H9 (cell line): ENCODE measurements at regions not wholly inside any gene's neighbourhood (a gene's known extent, or its start where the extent isn't known, plus 50 kb on each side); places are given as distances from the start of the nearest gene placed in this dataset.

Experiments
- DNase-seq: peaks from one replicate; pipeline ENCODE4 v3.0.0-alpha.2; 2017
- H2AFZ ChIP-seq: one replicate; pipeline ENCODE4 v1.6.1; 2013; ENCODE audit warnings: mild to moderate bottlenecking, low read length, control low read depth, moderate library complexity
- H2AK5ac ChIP-seq: 2 replicates; pipeline ENCODE4 v1.6.1; 2013; ENCODE audit warnings: low read length, control low read depth, mixed read lengths; ENCODE audit not compliant: insufficient read length
- H2BK120ac ChIP-seq: one replicate; pipeline ENCODE4 v1.6.1; 2013; ENCODE audit warnings: low read depth, mild to moderate bottlenecking, low read length, control low read depth, inconsistent platforms; ENCODE audit not compliant: poor library complexity, severe bottlenecking
- H2BK12ac ChIP-seq: 2 replicates; pipeline ENCODE4 v1.6.1; 2013; ENCODE audit warnings: low read length, control low read depth, mixed read lengths, low read depth; ENCODE audit not compliant: insufficient read length
- H2BK15ac ChIP-seq: 2 replicates; pipeline ENCODE4 v1.6.1; 2013; ENCODE audit warnings: low read depth, low read length, control low read depth
- H2BK20ac ChIP-seq: one replicate; pipeline ENCODE4 v1.6.1; 2013; ENCODE audit warnings: low read depth, mild to moderate bottlenecking, low read length, control low read depth, inconsistent platforms; ENCODE audit not compliant: poor library complexity, severe bottlenecking
- H2BK5ac ChIP-seq: 2 replicates; pipeline ENCODE4 v1.6.1; 2013; ENCODE audit warnings: low read length, control low read depth, mixed read lengths; ENCODE audit not compliant: insufficient read length
- H3K14ac ChIP-seq: 2 replicates; pipeline ENCODE4 v1.6.1; 2013; ENCODE audit warnings: low read length, control low read depth; ENCODE audit not compliant: insufficient read depth
- H3K18ac ChIP-seq: 2 replicates; pipeline ENCODE4 v1.6.1; 2013; ENCODE audit warnings: low read depth, mild to moderate bottlenecking, mixed read lengths, low read length, control low read depth; ENCODE audit not compliant: insufficient read length
- H3K23ac ChIP-seq: 2 replicates; pipeline ENCODE4 v1.6.1; 2013; ENCODE audit warnings: low read length, control low read depth, mixed read lengths, low read depth; ENCODE audit not compliant: insufficient read length
- H3K23me2 ChIP-seq: 2 replicates; pipeline ENCODE4 v1.6.1; 2013; ENCODE audit warnings: low read depth, mild to moderate bottlenecking, mixed read lengths, low read length, control low read depth; ENCODE audit not compliant: insufficient read length, poor library complexity, severe bottlenecking
- H3K27ac ChIP-seq: 2 replicates; pipeline ENCODE4 v1.5.1; 2013; ENCODE audit warnings: low read length, control low read depth, mixed read lengths, low read depth; ENCODE audit not compliant: insufficient read length
- H3K27me3 ChIP-seq: 2 replicates; pipeline ENCODE4 v1.6.1; 2013; ENCODE audit warnings: low read length, control low read depth, inconsistent platforms; ENCODE audit not compliant: insufficient read depth
- H3K4ac ChIP-seq: 2 replicates; pipeline ENCODE4 v1.6.1; 2013; ENCODE audit warnings: low read depth, mild to moderate bottlenecking, control low read depth, inconsistent platforms, low read length, moderate library complexity
- H3K4me1 ChIP-seq: 2 replicates; pipeline ENCODE4 v1.6.1; 2013; ENCODE audit warnings: low read length, control low read depth, inconsistent platforms; ENCODE audit not compliant: insufficient read depth
- H3K4me2 ChIP-seq: 2 replicates; pipeline ENCODE4 v1.6.1; 2013; ENCODE audit warnings: low read length, control low read depth, mixed read lengths; ENCODE audit not compliant: insufficient read length, insufficient read depth
- H3K56ac ChIP-seq: 2 replicates; pipeline ENCODE4 v1.6.1; 2013; ENCODE audit warnings: low read depth, mild to moderate bottlenecking, mixed read lengths, low read length, control low read depth; ENCODE audit not compliant: insufficient read length
- H3K79me1 ChIP-seq: 2 replicates; pipeline ENCODE4 v1.6.1; 2013; ENCODE audit warnings: low read depth, mild to moderate bottlenecking, moderate library complexity, low read length, control low read depth, inconsistent platforms; ENCODE audit not compliant: insufficient read depth, poor library complexity, severe bottlenecking
- H3K79me2 ChIP-seq: 2 replicates; pipeline ENCODE4 v1.6.1; 2013; ENCODE audit warnings: low read length, control low read depth, inconsistent platforms; ENCODE audit not compliant: insufficient read depth
- H3K9ac ChIP-seq: 2 replicates; pipeline ENCODE4 v1.6.1; 2013; ENCODE audit warnings: low read length, control low read depth, mixed read lengths; ENCODE audit not compliant: insufficient read length; ENCODE audit errors: extremely low read depth
- H3K9me3 ChIP-seq: one replicate; pipeline ENCODE4 v1.6.1; 2013; ENCODE audit warnings: low read depth, low read length, inconsistent platforms; ENCODE audit not compliant: control insufficient read depth
- H3T11ph ChIP-seq: one replicate; pipeline ENCODE4 v1.6.1; 2013; ENCODE audit warnings: mild to moderate bottlenecking, low read length, control low read depth, inconsistent platforms
- H4K20me1 ChIP-seq: one replicate; pipeline ENCODE4 v1.6.1; 2013; ENCODE audit not compliant: control insufficient read depth, insufficient read length, insufficient read depth
- H4K5ac ChIP-seq: 2 replicates; pipeline ENCODE4 v1.6.1; 2013; ENCODE audit warnings: low read depth, mild to moderate bottlenecking, mixed read lengths, low read length, control low read depth; ENCODE audit not compliant: insufficient read length
- H4K8ac ChIP-seq: replicated peaks from 2 replicates; pipeline ENCODE4 v1.6.1; 2013; ENCODE audit warnings: low read length, control low read depth, mixed read lengths, low read depth; ENCODE audit not compliant: insufficient read length
- H4K91ac ChIP-seq: 2 replicates; pipeline ENCODE4 v1.6.1; 2013; ENCODE audit warnings: low read depth, mild to moderate bottlenecking, moderate library complexity, mixed read lengths, low read length, control low read depth; ENCODE audit not compliant: insufficient read length
- H3K27ac Mint-ChIP-seq, 3 experiments: 2 replicates in 2 of 3; 3 replicates in 1 of 3; pipeline ENCODE4 v1.8.0; 2020 to 2021; ENCODE audit warnings: mixed read lengths in 3 of 3, mild to moderate bottlenecking in 1 of 3, moderate library complexity in 1 of 3
- H3K27me3 Mint-ChIP-seq: 2 replicates; pipeline ENCODE4 v1.8.0; 2021; ENCODE audit warnings: low read depth, mild to moderate bottlenecking, moderate library complexity, mixed read lengths
- H3K36me3 Mint-ChIP-seq, 3 experiments: 2 replicates in 2 of 3; 3 replicates in 1 of 3; pipeline ENCODE4 v1.8.0; 2020 to 2021; ENCODE audit warnings: low read depth in 3 of 3, mixed read lengths in 3 of 3; ENCODE audit not compliant: insufficient read depth in 1 of 3
- H3K4me1 Mint-ChIP-seq, 2 experiments: 2 replicates each; pipeline ENCODE4 v1.8.0; 2020; ENCODE audit warnings: mixed read lengths in 2 of 2
- H3K4me3 Mint-ChIP-seq, 2 experiments: 2 replicates in 1 of 2; 3 replicates in 1 of 2; pipeline ENCODE4 v1.8.0; 2020 to 2021; ENCODE audit warnings: mild to moderate bottlenecking in 2 of 2, mixed read lengths in 2 of 2, moderate library complexity in 1 of 2
- H3K9me3 Mint-ChIP-seq, 2 experiments: 2 replicates in 1 of 2; 3 replicates in 1 of 2; pipeline ENCODE4 v1.8.0; 2020; ENCODE audit warnings: mild to moderate bottlenecking in 2 of 2, mixed read lengths in 2 of 2, moderate library complexity in 1 of 2
- TF ChIP-seq, protein P1 (sequence below): fragments of 200-600 bp; sonication (generic); conservative IDR thresholded peaks from 3 replicates; pipeline ENCODE4 v1.8.0; 2021; ENCODE audit warnings: antibody characterized with exemption, mild to moderate bottlenecking

GRCh38 chrX:3777416-3777815 lies 64.0 kb upstream of the PRKX start:
- no peak overlapping the region for H2BK5ac ChIP-seq

More at GRCh38 chrX:3777416-3777815, 64.0 kb upstream of the PRKX start:
- H2AFZ ChIP-seq: no peak overlapping the region
- H3T11ph ChIP-seq: no peak overlapping the region
- no peak for DNase-seq
- H2BK12ac ChIP-seq: no peak overlapping the region
- no peak overlapping the region for H3K4me3 Mint-ChIP-seq
- H2AK5ac ChIP-seq: no peak overlapping the region
- no peak overlapping the region for H3K27ac ChIP-seq
- no peak overlapping the region for H4K8ac ChIP-seq
- H3K27me3 Mint-ChIP-seq: peaks cover 2% of the 10 kb centered on the region; the same call in 1 of the 2 replicates
- H3K27ac Mint-ChIP-seq: no peak overlapping the region
- H3K4me2 ChIP-seq: no peak overlapping the region
- H3K23me2 ChIP-seq: no peaks in the 10 kb centered on the region
- H3K36me3 Mint-ChIP-seq: no peaks in the 10 kb centered on the region
- no peak overlapping the region for H3K18ac ChIP-seq
- no peaks in the 10 kb centered on the region for H3K27me3 ChIP-seq
- no peaks in the 10 kb centered on the region for H3K79me2 ChIP-seq
- no peaks in the 10 kb centered on the region for H4K20me1 ChIP-seq
- no peak overlapping the region for H2BK15ac ChIP-seq
- H3K4ac ChIP-seq: no peak overlapping the region
- H3K9ac ChIP-seq: no peak overlapping the region
- peaks cover 17 to 19% of the 10 kb centered on the region in 2 experiments for H3K4me1 Mint-ChIP-seq
- H3K56ac ChIP-seq: no peak overlapping the region
- H3K14ac ChIP-seq: no peak overlapping the region
- H3K23ac ChIP-seq: no peak overlapping the region
- TF ChIP-seq, protein P1, sequence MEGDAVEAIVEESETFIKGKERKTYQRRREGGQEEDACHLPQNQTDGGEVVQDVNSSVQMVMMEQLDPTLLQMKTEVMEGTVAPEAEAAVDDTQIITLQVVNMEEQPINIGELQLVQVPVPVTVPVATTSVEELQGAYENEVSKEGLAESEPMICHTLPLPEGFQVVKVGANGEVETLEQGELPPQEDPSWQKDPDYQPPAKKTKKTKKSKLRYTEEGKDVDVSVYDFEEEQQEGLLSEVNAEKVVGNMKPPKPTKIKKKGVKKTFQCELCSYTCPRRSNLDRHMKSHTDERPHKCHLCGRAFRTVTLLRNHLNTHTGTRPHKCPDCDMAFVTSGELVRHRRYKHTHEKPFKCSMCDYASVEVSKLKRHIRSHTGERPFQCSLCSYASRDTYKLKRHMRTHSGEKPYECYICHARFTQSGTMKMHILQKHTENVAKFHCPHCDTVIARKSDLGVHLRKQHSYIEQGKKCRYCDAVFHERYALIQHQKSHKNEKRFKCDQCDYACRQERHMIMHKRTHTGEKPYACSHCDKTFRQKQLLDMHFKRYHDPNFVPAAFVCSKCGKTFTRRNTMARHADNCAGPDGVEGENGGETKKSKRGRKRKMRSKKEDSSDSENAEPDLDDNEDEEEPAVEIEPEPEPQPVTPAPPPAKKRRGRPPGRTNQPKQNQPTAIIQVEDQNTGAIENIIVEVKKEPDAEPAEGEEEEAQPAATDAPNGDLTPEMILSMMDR: no peak
- no peaks in the 10 kb centered on the region; the same call in 1 of the 2 replicates for H3K4me1 ChIP-seq
- H3K9me3 ChIP-seq: no peaks in the 10 kb centered on the region
- no peak overlapping the region for H4K91ac ChIP-seq
- H3K9me3 Mint-ChIP-seq: peaks cover 0 to 5% of the 10 kb centered on the region in 2 experiments; a peak in 2 of 5 replicates
- H3K79me1 ChIP-seq: no peaks in the 10 kb centered on the region
- no peak overlapping the region for H4K5ac ChIP-seq
- H2BK20ac ChIP-seq: no peak overlapping the region
- no peak overlapping the region for H2BK120ac ChIP-seq
